GM12864 (cell line): ENCODE measurements at regions not wholly inside any gene's neighbourhood (a gene's known extent, or its start where the extent isn't known, plus 50 kb on each side); places are given as distances from the start of the nearest gene placed in this dataset.

ENCODE experiments used
- DNase-seq: peaks from one replicate; pipeline ENCODE4 v3.0.0-alpha.2; 2011; ENCODE audit warnings: low read depth
- H3K4me3 ChIP-seq: 2 replicates; pipeline ENCODE4 v1.5.1; 2011; ENCODE audit warnings: mild to moderate bottlenecking, low read depth, low read length, control low read depth
- CTCF ChIP-seq: IDR thresholded peaks from 2 replicates; pipeline ENCODE4 v1.5.1; 2011; ENCODE audit warnings: low read depth, mild to moderate bottlenecking, moderate library complexity, low read length, control low read depth, inconsistent platforms; ENCODE audit errors: missing control alignments

DNA sequence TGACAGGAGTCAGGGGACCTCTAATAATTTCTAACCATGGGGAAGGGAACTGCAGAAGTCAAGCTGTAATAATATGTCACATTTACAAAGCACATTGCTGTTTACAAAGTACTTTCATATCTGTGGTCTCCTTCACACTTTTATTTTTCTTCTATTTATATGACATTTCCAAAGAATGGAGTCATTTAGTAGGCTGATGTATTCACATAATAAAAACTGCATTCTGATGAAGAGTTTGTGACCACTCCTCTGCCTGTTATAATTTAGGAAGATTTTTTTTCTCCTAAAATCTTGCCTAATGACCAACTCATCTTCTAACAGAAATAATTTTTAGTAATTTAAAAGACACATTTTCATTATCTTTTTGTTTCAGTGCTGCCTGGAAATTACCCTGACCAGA, 272.2 kb upstream of the VEPH1 start:
- no peak overlapping the region for H3K4me3 ChIP-seq
- DNase-seq, result no peak
- TF ChIP-seq CTCF, result no peak

GRCh38 chr3:157769378-157769777, 266.2 kb upstream of the VEPH1 start:
- no peak for DNase-seq
- no peak for TF ChIP-seq CTCF
- H3K4me3 ChIP-seq, result no peak overlapping the region

GRCh38 chr3:157767607-157768006, 264.4 kb upstream of the VEPH1 start:
- no peak overlapping the region for H3K4me3 ChIP-seq
- no peak for DNase-seq
- TF ChIP-seq CTCF, result no peak

GRCh38 chr3:157763644-157764043, 260.4 kb upstream of the VEPH1 start:
- no peak overlapping the region for H3K4me3 ChIP-seq
- DNase-seq, result no peak
- TF ChIP-seq CTCF, result no peak

GRCh38 chr3:157759311-157759710, 256.1 kb upstream of the VEPH1 start:
- no peak overlapping the region for H3K4me3 ChIP-seq
- no peak for DNase-seq
- TF ChIP-seq CTCF, result no peak

DNA sequence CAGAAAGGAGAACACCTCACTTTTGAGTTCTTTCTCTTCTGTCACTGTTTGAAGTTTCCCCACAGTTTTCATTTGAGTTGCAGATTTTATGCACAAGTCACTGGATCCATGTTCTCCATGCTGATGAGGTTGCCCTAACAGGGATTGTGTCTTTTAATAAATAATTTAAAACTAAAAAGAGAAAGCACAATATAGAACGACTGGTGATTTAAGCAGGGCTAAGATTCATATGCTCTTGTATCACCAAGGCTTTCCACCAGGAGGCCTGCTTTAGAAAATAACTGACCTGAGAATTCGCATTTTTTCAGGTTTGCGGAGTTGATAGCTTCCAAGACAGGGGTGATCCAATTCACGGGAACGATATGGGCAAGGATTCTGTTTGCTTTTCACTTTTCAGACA, 252.0 kb upstream of the VEPH1 start:
- TF ChIP-seq CTCF, result no peak
- H3K4me3 ChIP-seq, result no peak overlapping the region
- no peak for DNase-seq

GRCh38 chr3:157754451-157754850, 251.2 kb upstream of the VEPH1 start:
- DNase-seq, result no peak
- no peak for TF ChIP-seq CTCF
- H3K4me3 ChIP-seq, result no peak overlapping the region
